Trophoblast cell (in vitro differentiated cells and primary cell): ENCODE measurements at regions not wholly inside any gene's neighbourhood (a gene's known extent, or its start where the extent isn't known, plus 50 kb on each side); places are given as distances from the start of the nearest gene placed in this dataset.

ENCODE experiments used
- DNase-seq, 2 donors: peaks; one replicate each; pipeline ENCODE4 v3.0.0-alpha.2; 2016
- H2AFZ ChIP-seq: 2 replicates; pipeline ENCODE4 v1.6.1; 2013; ENCODE audit warnings: low read length, moderate library complexity, mild to moderate bottlenecking; ENCODE audit not compliant: insufficient read depth, poor library complexity
- H2AK5ac ChIP-seq: 2 replicates; pipeline ENCODE4 v1.6.1; 2013; ENCODE audit warnings: mild to moderate bottlenecking, low read length
- H2BK120ac ChIP-seq: 2 replicates; pipeline ENCODE4 v1.6.1; 2013; ENCODE audit warnings: low read length, mild to moderate bottlenecking, moderate library complexity; ENCODE audit not compliant: insufficient read depth, poor library complexity
- H2BK12ac ChIP-seq: 2 replicates; pipeline ENCODE4 v1.6.1; 2013; ENCODE audit warnings: mild to moderate bottlenecking, low read length, moderate library complexity
- H2BK5ac ChIP-seq: 2 replicates; pipeline ENCODE4 v1.6.1; 2013; ENCODE audit warnings: low read length, low read depth, moderate library complexity, mild to moderate bottlenecking; ENCODE audit not compliant: poor library complexity
- H3K14ac ChIP-seq: 2 replicates; pipeline ENCODE4 v1.6.1; 2013; ENCODE audit warnings: mild to moderate bottlenecking, low read length
- H3K18ac ChIP-seq: 2 replicates; pipeline ENCODE4 v1.6.1; 2013; ENCODE audit warnings: mild to moderate bottlenecking, low read length
- H3K23ac ChIP-seq: 2 replicates; pipeline ENCODE4 v1.6.1; 2013; ENCODE audit warnings: low read length
- H3K27ac ChIP-seq: 2 replicates; pipeline ENCODE4 v1.5.1; 2013; ENCODE audit warnings: low read depth, mild to moderate bottlenecking, inconsistent platforms, low read length, moderate library complexity
- H3K27me3 ChIP-seq: 2 replicates; pipeline ENCODE4 v1.6.1; 2013; ENCODE audit warnings: inconsistent platforms, mild to moderate bottlenecking, low read length, moderate library complexity; ENCODE audit not compliant: insufficient read depth
- H3K36me3 ChIP-seq, 2 experiments: 1 replicate in 1 of 2; 2 replicates in 1 of 2; pipeline ENCODE4 v1.6.1; 2013; ENCODE audit warnings: low read length in 2 of 2, mild to moderate bottlenecking in 2 of 2, moderate library complexity in 1 of 2; ENCODE audit not compliant: insufficient read depth in 2 of 2, control insufficient read depth in 1 of 2
- H3K4ac ChIP-seq: 2 replicates; pipeline ENCODE4 v1.6.1; 2013; ENCODE audit warnings: low read depth, mild to moderate bottlenecking, low read length, moderate library complexity
- H3K4me1 ChIP-seq, 2 experiments: 1 replicate in 1 of 2; 2 replicates in 1 of 2; pipeline ENCODE4 v1.6.1; 2013; ENCODE audit warnings: low read length in 2 of 2, mild to moderate bottlenecking in 2 of 2, moderate library complexity in 1 of 2; ENCODE audit not compliant: insufficient read depth in 2 of 2, control insufficient read depth in 1 of 2
- H3K4me2 ChIP-seq: 2 replicates; pipeline ENCODE4 v1.6.1; 2013; ENCODE audit warnings: inconsistent platforms, mild to moderate bottlenecking, low read length, moderate library complexity
- H3K4me3 ChIP-seq: 2 replicates; pipeline ENCODE4 v1.5.1; 2013; ENCODE audit warnings: mild to moderate bottlenecking, low read depth, low read length, inconsistent platforms
- H3K79me1 ChIP-seq: one replicate; pipeline ENCODE4 v1.6.1; 2013; ENCODE audit warnings: low read length
- H3K79me2 ChIP-seq: 2 replicates; pipeline ENCODE4 v1.6.1; 2013; ENCODE audit warnings: low read length, mild to moderate bottlenecking; ENCODE audit not compliant: control insufficient read depth, insufficient read depth, poor library complexity
- H3K9ac ChIP-seq: 2 replicates; pipeline ENCODE4 v1.6.1; 2013; ENCODE audit warnings: mild to moderate bottlenecking, low read length
- H3K9me3 ChIP-seq: 2 replicates; pipeline ENCODE4 v1.6.1; 2013; ENCODE audit warnings: low read depth, mild to moderate bottlenecking, control low read depth, inconsistent platforms, low read length; ENCODE audit not compliant: insufficient read depth
- H4K12ac ChIP-seq: 2 replicates; pipeline ENCODE4 v1.6.1; 2013; ENCODE audit warnings: low read depth, mild to moderate bottlenecking, low read length, moderate library complexity
- H4K8ac ChIP-seq: 2 replicates; pipeline ENCODE4 v1.6.1; 2013; ENCODE audit warnings: low read depth, mild to moderate bottlenecking, low read length, moderate library complexity
- H4K91ac ChIP-seq: one replicate; pipeline ENCODE4 v1.6.1; 2013; ENCODE audit warnings: low read depth, mild to moderate bottlenecking, low read length, moderate library complexity
- WGBS: extraction: QIAGEN DNeasy Blood & Tissue Kit; methylation state at CpG from one replicate; pipeline ENCODE4 v1.1.7; 2013; ENCODE audit warnings: missing lambda C conversion rate; ENCODE audit not compliant: insufficient read length, insufficient coverage; ENCODE audit errors: extremely low coverage; 5-methylcytosine and 5-hydroxymethylcytosine counted together

GRCh38 chr12:107393043-107393717, 292.4 kb upstream of the PWP1 start:
- Histone ChIP-seq H3K9me3 (peaks cover 1% of the 10 kb centered on the region), H2BK120ac (no peak overlapping the region), H2AK5ac (no peak overlapping the region), H2BK12ac (no peak overlapping the region), H3K79me1 (no peaks in the 10 kb centered on the region), H2BK5ac (no peak overlapping the region), H3K27ac (no peak overlapping the region), H3K4me1 (no peaks in the 10 kb centered on the region), H3K4ac (no peak overlapping the region), H3K4me3 (no peak overlapping the region), H4K91ac (no peak overlapping the region), H3K79me2 (no peaks in the 10 kb centered on the region), H4K12ac (no peak overlapping the region), H3K27me3 (no peaks in the 10 kb centered on the region), H3K18ac (no peak overlapping the region), H4K8ac (no peak overlapping the region), H3K23ac (no peak overlapping the region), H2AFZ (no peak overlapping the region), H3K4me2 (no peak overlapping the region), H3K36me3 (no peaks in the 10 kb centered on the region), H3K9ac (no peak overlapping the region), H3K14ac (no peak overlapping the region)
- no peak for DNase-seq
- WGBS = no CpG with 5 or more reads among the region's 10 CpGs

- Histone ChIP-seq H3K4me1 (no peaks in the 10 kb centered on the region), H3K4me3 (no peak overlapping the region), H2BK120ac (no peak overlapping the region), H3K4ac (no peak overlapping the region), H2AFZ (no peak overlapping the region), H3K79me2 (no peaks in the 10 kb centered on the region), H3K27me3 (no peaks in the 10 kb centered on the region), H4K91ac (no peak overlapping the region), H4K8ac (no peak overlapping the region), H3K9ac (no peak overlapping the region), H3K79me1 (no peaks in the 10 kb centered on the region), H3K27ac (no peak overlapping the region), H3K9me3 (no peaks in the 10 kb centered on the region), H2AK5ac (no peak overlapping the region), H3K4me2 (no peak overlapping the region), H2BK12ac (no peak overlapping the region), H4K12ac (no peak overlapping the region), H3K14ac (no peak overlapping the region), H3K18ac (no peak overlapping the region), H3K36me3 (no peaks in the 10 kb centered on the region), H3K23ac (no peak overlapping the region), H2BK5ac (no peak overlapping the region)
- WGBS = no CpG with 5 or more reads among the region's 3 CpGs
- no peak for DNase-seq
Observed at GRCh38 chr12:107394693-107395092, 290.9 kb upstream of the PWP1 start.

- Histone ChIP-seq H3K4me2 (no peak overlapping the region), H3K79me2 (no peaks in the 10 kb centered on the region), H3K9ac (no peak overlapping the region), H3K4me1 (peaks cover 3% of the 10 kb centered on the region in 2 experiments), H3K4me3 (no peak overlapping the region), H2BK12ac (no peak overlapping the region), H2AFZ (no peak overlapping the region), H3K36me3 (no peaks in the 10 kb centered on the region), H3K23ac (no peak overlapping the region), H3K18ac (no peak overlapping the region), H4K91ac (no peak overlapping the region), H3K79me1 (no peaks in the 10 kb centered on the region), H2BK120ac (no peak overlapping the region), H2AK5ac (no peak overlapping the region), H4K8ac (no peak overlapping the region), H4K12ac (no peak overlapping the region), H2BK5ac (no peak overlapping the region), H3K4ac (no peak overlapping the region), H3K14ac (no peak overlapping the region), H3K9me3 (no peaks in the 10 kb centered on the region), H3K27me3 (no peaks in the 10 kb centered on the region), H3K27ac (no peak overlapping the region)
- no CpG with 5 or more reads among the region's 3 CpGs for WGBS
- no peak for DNase-seq
Observed at GRCh38 chr12:107395817-107396216, 289.8 kb upstream of the PWP1 start.

GRCh38 chr12:107396991-107397390, 288.6 kb upstream of the PWP1 start:
- Histone ChIP-seq H2BK5ac (no peak overlapping the region), H3K36me3 (no peaks in the 10 kb centered on the region), H3K9ac (no peak overlapping the region)

More at GRCh38 chr12:107396991-107397390, 288.6 kb upstream of the PWP1 start:
- whole genome bisulfite sequencing = no CpG with 5 or more reads among the region's 7 CpGs
- Histone ChIP-seq H2BK120ac (no peak overlapping the region), H3K14ac (no peak overlapping the region), H3K4ac (no peak overlapping the region), H4K8ac (no peak overlapping the region), H2AK5ac (no peak overlapping the region), H3K4me3 (no peak overlapping the region), H4K12ac (no peak overlapping the region), H3K4me1 (peaks cover 4 to 6% of the 10 kb centered on the region in 2 experiments), H3K79me2 (no peaks in the 10 kb centered on the region), H3K18ac (no peak overlapping the region), H3K27ac (no peak overlapping the region), H3K4me2 (no peak overlapping the region), H3K9me3 (no peaks in the 10 kb centered on the region), H3K27me3 (no peaks in the 10 kb centered on the region), H2AFZ (no peak overlapping the region), H3K23ac (no peak overlapping the region), H4K91ac (no peak overlapping the region), H3K79me1 (no peaks in the 10 kb centered on the region), H2BK12ac (no peak overlapping the region)
- peak; percentile 77 to 94 for DNase-seq
